GM12874 (cell line): ENCODE measurements at regions not wholly inside any gene's neighbourhood (a gene's known extent, or its start where the extent isn't known, plus 50 kb on each side); places are given as distances from the start of the nearest gene placed in this dataset.

Experiments used
- CTCF ChIP-seq: IDR thresholded peaks from 2 replicates; pipeline ENCODE4 v1.5.1; 2011; ENCODE audit warnings: low read depth, mild to moderate bottlenecking, control low read depth, low read length, moderate library complexity; ENCODE audit not compliant: insufficient read depth

DNA sequence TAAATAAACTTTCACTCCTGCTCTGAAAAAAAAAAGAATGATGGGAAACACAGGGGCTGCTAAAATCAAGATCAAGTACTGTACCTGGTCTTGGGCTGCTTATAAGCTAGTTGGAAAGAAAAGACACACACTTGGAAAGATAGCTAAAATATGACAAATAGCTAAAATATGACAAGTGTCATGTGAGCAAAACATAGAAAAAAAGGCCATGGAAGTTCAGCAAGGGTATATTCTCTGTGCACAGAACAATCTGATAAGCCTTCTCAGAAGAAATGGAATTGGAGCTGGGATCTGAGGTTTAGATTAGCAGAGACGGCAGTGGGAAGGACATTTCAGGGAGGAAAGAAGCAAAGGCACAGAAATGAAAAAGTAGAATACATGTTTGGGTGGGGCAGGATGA is 126.2 kb upstream of the PMCH start:
- TF ChIP-seq CTCF = no peak

DNA sequence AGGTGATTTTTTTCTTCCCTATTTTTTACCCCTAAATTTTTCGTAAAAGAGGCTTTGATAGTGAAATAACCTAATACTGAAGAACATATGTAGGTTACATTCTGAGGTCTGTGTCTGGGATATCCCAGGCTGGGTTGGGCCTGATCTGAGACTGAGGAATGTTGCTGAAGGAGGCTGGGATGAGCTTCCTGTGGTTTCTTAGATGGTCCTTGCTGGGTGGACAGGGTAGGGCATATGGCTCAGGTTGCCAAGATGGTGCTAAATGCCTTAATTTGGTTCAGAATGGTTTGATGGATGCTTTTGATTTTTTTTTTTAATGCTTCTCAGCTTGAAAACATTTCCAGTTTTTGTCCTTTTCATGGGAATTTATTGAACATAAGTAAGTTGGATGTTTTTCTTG is 124.6 kb upstream of the PMCH start:
- TF ChIP-seq CTCF = no peak

DNA sequence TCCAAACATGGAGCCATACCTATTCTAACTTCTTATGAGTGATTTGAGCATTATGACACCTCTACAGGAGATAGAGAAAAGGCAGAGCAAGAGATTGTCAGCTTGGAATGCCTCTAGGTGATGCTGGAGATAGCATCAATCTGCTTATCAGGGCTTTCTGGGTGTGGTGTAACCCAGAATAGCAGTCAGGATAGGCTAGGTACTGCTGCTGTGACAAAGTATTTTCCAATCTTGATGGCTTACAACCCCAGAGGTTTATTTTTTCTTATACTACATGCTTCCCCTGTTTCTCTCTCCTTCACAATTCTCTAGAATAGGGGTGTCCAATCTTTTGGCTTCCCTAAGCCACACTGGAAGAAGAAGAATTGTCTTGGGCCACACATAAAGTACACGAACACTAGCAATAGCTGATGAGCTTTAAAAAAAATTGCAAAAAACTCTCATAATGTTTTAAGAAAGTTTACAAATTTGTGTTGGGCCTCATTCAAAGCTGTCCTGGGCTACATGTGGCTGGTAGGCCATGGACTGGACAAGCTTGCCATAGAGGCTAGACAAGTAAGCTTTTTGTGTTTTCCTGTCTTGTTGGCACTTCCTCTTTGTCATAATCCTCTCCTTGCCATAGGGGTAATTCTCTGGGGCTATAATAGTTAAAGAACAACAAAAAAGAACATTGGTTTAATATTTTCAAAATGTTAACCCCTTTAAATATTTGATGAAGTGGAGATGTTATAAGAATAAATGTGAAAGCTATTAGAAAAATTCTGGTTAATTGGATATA is 123.9 kb upstream of the PMCH start:
- TF ChIP-seq CTCF = no peak

DNA sequence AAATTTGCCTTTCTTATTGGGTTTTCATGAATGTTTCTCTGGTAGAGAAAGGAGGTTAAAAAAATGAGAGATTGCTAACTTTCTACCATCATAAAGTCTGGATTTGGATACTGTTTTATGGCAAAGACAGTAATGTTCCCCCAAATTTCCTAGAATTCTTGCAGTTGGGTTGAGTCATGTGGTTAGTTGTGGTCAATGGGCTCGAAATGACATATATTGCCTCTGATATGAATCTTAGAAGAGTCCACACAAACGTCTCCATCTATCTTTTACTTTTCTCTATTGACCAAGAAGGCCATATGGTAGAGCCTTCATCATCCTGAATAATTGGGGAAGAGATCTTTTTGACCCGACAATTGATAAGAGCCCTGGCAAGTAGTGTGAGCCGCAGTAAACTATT is 119.5 kb upstream of the PMCH start:
- no peak for TF ChIP-seq CTCF

DNA sequence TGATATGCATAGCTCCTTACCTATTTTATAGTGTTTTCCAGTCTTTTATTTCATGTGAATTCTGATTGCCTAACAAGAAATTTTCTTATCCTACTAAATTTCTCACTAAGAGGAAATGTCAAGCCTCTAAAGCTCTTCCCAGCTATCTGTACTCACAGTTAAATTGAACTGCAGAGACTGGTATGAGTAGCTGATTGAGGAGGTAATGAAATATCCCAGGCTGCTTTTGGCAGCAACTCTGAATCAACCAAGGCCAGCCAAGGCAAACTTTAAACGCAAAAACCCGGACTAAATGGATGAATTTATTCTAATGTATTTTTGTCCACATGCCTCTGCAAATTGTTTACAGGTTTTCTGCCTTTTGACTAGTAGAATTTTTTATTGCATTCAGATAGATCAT is 119.1 kb upstream of the PMCH start:
- TF ChIP-seq CTCF = no peak

GRCh38 chr12:102314821-102315220 is 117.2 kb upstream of the PMCH start:
- no peak for TF ChIP-seq CTCF

DNA sequence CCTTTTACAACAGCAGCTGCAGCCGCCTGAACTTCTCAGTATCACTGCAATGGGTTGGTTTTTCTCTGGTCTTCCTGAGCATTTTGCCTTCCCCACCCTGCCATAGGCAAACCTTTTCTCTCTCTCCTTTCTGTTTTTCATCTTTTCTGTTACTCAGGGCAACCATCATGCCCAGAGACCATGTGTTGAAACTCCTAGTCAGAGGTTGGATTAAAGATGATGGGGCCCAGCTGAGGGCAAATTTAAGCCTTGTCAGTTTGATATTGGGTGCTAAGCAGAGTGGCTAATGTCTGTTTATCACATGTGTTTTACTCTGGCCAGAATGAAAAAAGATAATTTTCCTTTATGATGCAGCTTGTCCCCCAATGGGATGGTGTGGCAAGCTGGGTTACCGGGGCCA is 107.9 kb upstream of the PMCH start:
- no peak for TF ChIP-seq CTCF
